ENCODE measurements at regions not wholly inside any gene's neighbourhood (a gene's known extent, or its start where the extent isn't known, plus 50 kb on each side); places are given as distances from the start of the nearest gene placed in this dataset.

GRCh38 chr1:60458111-60458510 is 384.5 kb upstream of the C1orf87 start:
- no peak for TF ChIP-seq ZNF274 (IDR thresholded peaks at IDR 0.05; ENCODE audit: low read depth, low read length)
- no peak for TF ChIP-seq YY1 (IDR thresholded peaks at IDR 0.05; ENCODE audit: insufficient read depth, insufficient read length)
